ENCODE measurements at regions not wholly inside any gene's neighbourhood (a gene's known extent, or its start where the extent isn't known, plus 50 kb on each side); places are given as distances from the start of the nearest gene placed in this dataset.

DNA sequence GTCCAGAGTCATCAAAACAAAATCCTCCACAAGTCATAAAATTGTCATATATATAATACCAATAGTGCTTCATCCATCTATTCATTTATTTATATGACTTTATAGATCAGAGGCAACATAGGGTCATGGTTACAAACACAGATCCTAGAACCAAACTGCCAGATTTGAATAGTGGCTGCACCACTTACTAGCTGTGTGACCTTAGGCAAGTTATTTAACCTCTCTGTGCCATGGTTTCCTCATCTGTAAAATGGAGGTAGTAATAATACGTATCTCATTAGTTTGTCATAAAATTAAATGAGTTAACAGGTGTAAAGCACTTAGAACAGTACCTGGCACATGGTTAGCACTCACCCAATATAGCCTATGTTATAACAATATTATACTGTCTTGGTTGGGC lies 58.9 kb upstream of the BZW1 start:
- DNase-seq: no peak

DNA sequence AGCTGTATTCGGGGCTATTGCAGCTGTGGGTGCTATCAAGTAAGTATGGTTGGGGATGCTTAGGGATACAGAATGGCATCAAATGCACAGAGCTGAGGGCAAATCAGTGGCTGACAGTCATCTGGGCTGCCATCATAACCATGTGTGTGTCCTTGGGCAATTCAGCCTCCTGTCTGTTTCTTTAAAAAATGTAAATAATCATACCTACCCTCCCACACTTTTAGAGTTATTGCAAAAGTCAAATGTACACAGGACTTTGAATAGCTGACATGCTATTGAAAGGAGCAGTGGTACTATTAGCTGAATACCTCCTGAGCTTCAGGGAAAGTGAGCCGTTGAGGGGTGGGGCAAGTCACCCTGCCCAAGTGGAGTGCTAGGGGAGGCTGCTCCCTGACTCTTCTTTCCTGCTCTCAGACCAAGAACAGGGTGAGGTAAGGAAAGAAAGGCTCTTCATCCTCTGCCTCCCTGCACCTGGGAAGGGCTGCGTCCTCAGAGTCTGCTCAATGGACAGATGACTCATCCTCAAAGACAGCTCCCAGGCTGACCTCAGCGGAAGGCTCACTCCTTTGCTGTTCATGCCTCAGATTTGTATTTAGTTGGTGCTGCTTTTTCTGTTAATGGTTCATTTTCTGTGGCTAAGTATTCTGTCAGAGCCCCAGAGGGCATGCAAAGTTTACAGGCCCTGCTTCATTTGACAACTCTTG lies 54.9 kb upstream of the BZW1 start:
- DNase-seq: no peak

DNA sequence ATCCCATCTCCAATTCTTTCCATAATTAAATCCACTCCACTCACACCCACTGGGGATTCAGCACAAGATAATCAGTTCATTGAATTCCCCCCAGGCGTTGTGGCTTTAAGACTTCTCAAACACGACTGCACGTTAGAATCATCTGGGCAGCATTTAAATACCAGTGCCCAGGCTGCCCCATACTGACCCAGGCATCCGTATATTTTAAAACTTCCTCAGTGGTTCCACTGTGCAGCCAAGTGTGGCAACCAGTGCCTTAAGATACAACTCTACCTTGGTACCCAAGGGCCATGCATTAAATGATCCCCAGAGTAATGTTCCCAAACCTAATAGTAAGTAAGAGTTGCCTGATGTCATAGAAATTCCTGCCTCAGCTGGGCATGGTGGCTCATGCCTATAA lies 54.3 kb upstream of the BZW1 start:
- DNase-seq: no peak

DNA sequence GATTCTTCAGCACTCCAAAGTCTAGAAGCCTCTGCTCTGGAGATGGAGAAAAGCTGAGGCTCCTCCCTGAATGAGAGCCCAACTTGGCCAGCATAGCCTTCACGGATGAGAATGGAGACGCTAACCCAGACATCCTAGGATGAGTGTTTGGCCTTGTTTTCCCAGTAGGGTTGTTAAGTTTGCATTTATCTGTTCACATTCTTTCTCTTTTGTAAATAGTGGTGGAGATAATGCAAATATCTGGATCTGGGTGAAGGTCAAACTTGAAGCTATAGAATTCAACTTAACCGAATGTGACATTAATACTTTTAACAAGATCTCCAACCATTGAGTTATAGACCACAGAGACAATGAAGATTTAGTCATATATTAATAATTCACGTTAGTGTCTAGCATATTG lies 53.4 kb upstream of the BZW1 start:
- no peak for DNase-seq

DNA sequence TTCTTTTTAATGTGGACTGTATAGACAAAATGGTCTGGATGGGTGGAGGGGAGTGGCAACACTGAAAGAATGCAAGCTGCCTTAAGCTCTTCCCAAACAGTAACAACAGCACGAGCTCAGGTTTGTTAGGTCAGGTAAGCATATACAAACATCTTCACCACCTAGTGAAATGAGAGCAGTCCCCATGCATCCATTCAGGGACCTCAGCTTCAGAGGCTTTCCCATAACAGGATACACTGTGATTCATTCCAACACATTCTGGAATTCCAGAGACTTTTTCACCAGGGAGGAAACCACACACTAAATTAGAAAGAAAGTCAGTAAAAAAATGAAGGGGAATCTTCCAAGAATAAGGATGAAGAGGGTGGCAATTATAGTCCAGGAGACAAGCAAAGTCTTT lies 50.4 kb upstream of the BZW1 start:
- DNase-seq: no peak

Measured in stimulated activated CD4-positive, alpha-beta T cell treated with anti-CD3 and anti-CD28 coated beads, Interleukin-1b, Interleukin-23, amount 100 ng/mL, for 48 hours (primary cell).